HCT116 (cell line): ENCODE measurements at regions not wholly inside any gene's neighbourhood (a gene's known extent, or its start where the extent isn't known, plus 50 kb on each side); places are given as distances from the start of the nearest gene placed in this dataset.

ENCODE experiments used
- CEBPB ChIP-seq: IDR thresholded peaks from 2 replicates; pipeline ENCODE4 v1.6.1; 2012; ENCODE audit warnings: low read depth
- CTCF ChIP-seq, 3 experiments: fragments of 200-600 bp in 1 of 3; sonication (generic) in 1 of 3; IDR thresholded peaks in 2 of 3; conservative IDR thresholded peaks in 1 of 3; 2 replicates each; pipeline ENCODE4 v1.5.1; 2012 to 2017; ENCODE audit warnings: low read depth in 2 of 3, low read length in 2 of 3, antibody characterized with exemption in 1 of 3, borderline replicate concordance in 1 of 3, control low read depth in 1 of 3, mild to moderate bottlenecking in 1 of 3, mixed read lengths in 1 of 3, mixed run types in 1 of 3, moderate library complexity in 1 of 3; ENCODE audit not compliant: insufficient read depth in 1 of 3
- ELF1 ChIP-seq: IDR thresholded peaks from 2 replicates; pipeline ENCODE4 v1.6.1; 2012; ENCODE audit warnings: low read depth, borderline replicate concordance
- EZH2phosphoT487 ChIP-seq: fragments of 200-600 bp; IDR thresholded peaks from 2 replicates; pipeline ENCODE4 v1.6.1; 2018; ENCODE audit warnings: antibody characterized with exemption, borderline replicate concordance
- JUND ChIP-seq: IDR thresholded peaks from 2 replicates; pipeline ENCODE4 v1.6.1; 2012
- POLR2A ChIP-seq: IDR thresholded peaks from 2 replicates; pipeline ENCODE4 v1.7.0; 2011; ENCODE audit warnings: borderline replicate concordance; ENCODE audit not compliant: insufficient read depth, insufficient read length; ENCODE audit errors: extremely low read depth
- RAD21 ChIP-seq: IDR thresholded peaks from 2 replicates; pipeline ENCODE4 v1.6.1; 2012; ENCODE audit warnings: low read depth, mild to moderate bottlenecking
- SP1 ChIP-seq: IDR thresholded peaks from 2 replicates; pipeline ENCODE4 v1.6.1; 2012; ENCODE audit warnings: low read depth
- SRF ChIP-seq: IDR thresholded peaks from 2 replicates; pipeline ENCODE4 v1.6.1; 2012; ENCODE audit warnings: low read depth
- TCF7L2 ChIP-seq: IDR thresholded peaks from 2 replicates; pipeline ENCODE4 v1.7.0; 2011; ENCODE audit warnings: borderline replicate concordance, inconsistent platforms; ENCODE audit not compliant: insufficient read depth, insufficient read length; ENCODE audit errors: extremely low read depth
- YY1 ChIP-seq: IDR thresholded peaks from 2 replicates; pipeline ENCODE4 v1.6.1; 2011; ENCODE audit warnings: low read length, low read depth, moderate library complexity, mild to moderate bottlenecking; ENCODE audit not compliant: insufficient replicate concordance; ENCODE audit errors: extremely low read depth
- TF ChIP-seq, protein P1 (sequence below): IDR thresholded peaks from 2 replicates; pipeline ENCODE4 v1.6.1; 2012; ENCODE audit warnings: low read depth

GRCh38 chr13:44120043-44120442 is 240.3 kb downstream of the LACC1 start:
- no peak for TF ChIP-seq CTCF (IDR thresholded peaks at IDR 0.05 in 2 of 3, conservative IDR thresholded peaks at IDR 0.05 in 1 of 3; ENCODE audit: borderline replicate concordance in 1 of 3, insufficient read depth in 1 of 3, low read depth in 2 of 3, low read length in 2 of 3)
- no peak for TF ChIP-seq CEBPB
- TF ChIP-seq YY1 = no peak
- no peak for TF ChIP-seq JUND
- no peak for TF ChIP-seq POLR2A
- TF ChIP-seq EZH2phosphoT487 = no peak
- TF ChIP-seq SP1 = no peak
- TF ChIP-seq TCF7L2 = no peak
- TF ChIP-seq, protein P1, sequence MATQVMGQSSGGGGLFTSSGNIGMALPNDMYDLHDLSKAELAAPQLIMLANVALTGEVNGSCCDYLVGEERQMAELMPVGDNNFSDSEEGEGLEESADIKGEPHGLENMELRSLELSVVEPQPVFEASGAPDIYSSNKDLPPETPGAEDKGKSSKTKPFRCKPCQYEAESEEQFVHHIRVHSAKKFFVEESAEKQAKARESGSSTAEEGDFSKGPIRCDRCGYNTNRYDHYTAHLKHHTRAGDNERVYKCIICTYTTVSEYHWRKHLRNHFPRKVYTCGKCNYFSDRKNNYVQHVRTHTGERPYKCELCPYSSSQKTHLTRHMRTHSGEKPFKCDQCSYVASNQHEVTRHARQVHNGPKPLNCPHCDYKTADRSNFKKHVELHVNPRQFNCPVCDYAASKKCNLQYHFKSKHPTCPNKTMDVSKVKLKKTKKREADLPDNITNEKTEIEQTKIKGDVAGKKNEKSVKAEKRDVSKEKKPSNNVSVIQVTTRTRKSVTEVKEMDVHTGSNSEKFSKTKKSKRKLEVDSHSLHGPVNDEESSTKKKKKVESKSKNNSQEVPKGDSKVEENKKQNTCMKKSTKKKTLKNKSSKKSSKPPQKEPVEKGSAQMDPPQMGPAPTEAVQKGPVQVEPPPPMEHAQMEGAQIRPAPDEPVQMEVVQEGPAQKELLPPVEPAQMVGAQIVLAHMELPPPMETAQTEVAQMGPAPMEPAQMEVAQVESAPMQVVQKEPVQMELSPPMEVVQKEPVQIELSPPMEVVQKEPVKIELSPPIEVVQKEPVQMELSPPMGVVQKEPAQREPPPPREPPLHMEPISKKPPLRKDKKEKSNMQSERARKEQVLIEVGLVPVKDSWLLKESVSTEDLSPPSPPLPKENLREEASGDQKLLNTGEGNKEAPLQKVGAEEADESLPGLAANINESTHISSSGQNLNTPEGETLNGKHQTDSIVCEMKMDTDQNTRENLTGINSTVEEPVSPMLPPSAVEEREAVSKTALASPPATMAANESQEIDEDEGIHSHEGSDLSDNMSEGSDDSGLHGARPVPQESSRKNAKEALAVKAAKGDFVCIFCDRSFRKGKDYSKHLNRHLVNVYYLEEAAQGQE = no peak
- no peak for TF ChIP-seq ELF1
- no peak for TF ChIP-seq SRF
- TF ChIP-seq RAD21 = no peak
